Glutamatergic neuron (in vitro differentiated cells): ENCODE measurements at regions not wholly inside any gene's neighbourhood (a gene's known extent, or its start where the extent isn't known, plus 50 kb on each side); places are given as distances from the start of the nearest gene placed in this dataset.

ENCODE experiments used
- DNase-seq: peaks from one replicate; pipeline ENCODE4 v3.0.0; 2022
- H3K27ac Mint-ChIP-seq: one replicate; pipeline ENCODE4 v1.8.0; 2020; ENCODE audit warnings: mild to moderate bottlenecking, mixed read lengths, inconsistent platforms; ENCODE audit not compliant: unreplicated experiment
- H3K27me3 Mint-ChIP-seq: one replicate; pipeline ENCODE4 v1.8.0; 2020; ENCODE audit warnings: mild to moderate bottlenecking, moderate library complexity, mixed read lengths, inconsistent platforms; ENCODE audit not compliant: unreplicated experiment
- H3K36me3 Mint-ChIP-seq: one replicate; pipeline ENCODE4 v1.8.0; 2020; ENCODE audit warnings: mild to moderate bottlenecking, mixed read lengths, inconsistent platforms; ENCODE audit not compliant: unreplicated experiment
- H3K4me1 Mint-ChIP-seq: one replicate; pipeline ENCODE4 v1.8.0; 2020; ENCODE audit warnings: mild to moderate bottlenecking, low read depth, mixed read lengths, inconsistent platforms; ENCODE audit not compliant: unreplicated experiment
- H3K4me3 Mint-ChIP-seq: one replicate; pipeline ENCODE4 v1.8.0; 2020; ENCODE audit warnings: mild to moderate bottlenecking, mixed read lengths, inconsistent platforms; ENCODE audit not compliant: unreplicated experiment
- H3K9me3 Mint-ChIP-seq: one replicate; pipeline ENCODE4 v1.8.0; 2020; ENCODE audit warnings: mild to moderate bottlenecking, moderate library complexity, mixed read lengths, inconsistent platforms; ENCODE audit not compliant: unreplicated experiment
- CTCF ChIP-seq: fragments of 200-600 bp; sonication (generic); IDR thresholded peaks from one replicate; pipeline ENCODE4 v1.5.0; 2021; ENCODE audit not compliant: partially characterized antibody, unreplicated experiment

- Mint-ChIP-seq H3K4me1 (no peaks in the 10 kb centered on the region), H3K9me3 (no peaks in the 10 kb centered on the region), H3K27me3 (no peaks in the 10 kb centered on the region), H3K27ac (no peak overlapping the region), H3K36me3 (no peaks in the 10 kb centered on the region), H3K4me3 (no peak overlapping the region)
- TF ChIP-seq CTCF: no peak
- DNase-seq: no peak
Measured at GRCh38 chr2:126238251-126238650, 417.7 kb upstream of the GYPC start.

GRCh38 chr2:126239320-126239955 is 416.5 kb upstream of the GYPC start:
- no peaks in the 10 kb centered on the region for H3K36me3 Mint-ChIP-seq
- no peak overlapping the region for H3K27ac Mint-ChIP-seq
- H3K4me1 Mint-ChIP-seq: no peaks in the 10 kb centered on the region
- no peak for TF ChIP-seq CTCF
- no peak overlapping the region for H3K4me3 Mint-ChIP-seq
- DNase-seq: no peak
- no peaks in the 10 kb centered on the region for H3K27me3 Mint-ChIP-seq
- H3K9me3 Mint-ChIP-seq: no peaks in the 10 kb centered on the region

GRCh38 chr2:126241001-126241400 is 415.0 kb upstream of the GYPC start:
- H3K27me3 Mint-ChIP-seq: no peaks in the 10 kb centered on the region
- H3K4me3 Mint-ChIP-seq: no peak overlapping the region
- H3K27ac Mint-ChIP-seq: no peak overlapping the region
- TF ChIP-seq CTCF: no peak
- no peaks in the 10 kb centered on the region for H3K4me1 Mint-ChIP-seq
- H3K9me3 Mint-ChIP-seq: no peaks in the 10 kb centered on the region
- H3K36me3 Mint-ChIP-seq: no peaks in the 10 kb centered on the region
- no peak for DNase-seq

- no peak for TF ChIP-seq CTCF
- H3K4me3 Mint-ChIP-seq: no peak overlapping the region
- no peaks in the 10 kb centered on the region for H3K36me3 Mint-ChIP-seq
- no peaks in the 10 kb centered on the region for H3K9me3 Mint-ChIP-seq
- H3K27ac Mint-ChIP-seq: no peak overlapping the region
- no peak for DNase-seq
- H3K27me3 Mint-ChIP-seq: no peaks in the 10 kb centered on the region
- H3K4me1 Mint-ChIP-seq: no peaks in the 10 kb centered on the region
Measured at GRCh38 chr2:126241411-126241810, 414.5 kb upstream of the GYPC start.

GRCh38 chr2:126244937-126245336 is 411.0 kb upstream of the GYPC start:
- no peaks in the 10 kb centered on the region for H3K36me3 Mint-ChIP-seq
- H3K27ac Mint-ChIP-seq: no peak overlapping the region
- peak; percentile 83 for DNase-seq
- H3K4me3 Mint-ChIP-seq: no peak overlapping the region
- TF ChIP-seq CTCF: peak; percentile 68
- H3K9me3 Mint-ChIP-seq: no peaks in the 10 kb centered on the region
- no peaks in the 10 kb centered on the region for H3K27me3 Mint-ChIP-seq
- H3K4me1 Mint-ChIP-seq: no peaks in the 10 kb centered on the region
